Stimulated activated CD4-positive, alpha-beta T cell treated with anti-CD3 and anti-CD28 coated beads, TNF-alpha, amount 100 ng/mL, for 4 hours (primary cell): ENCODE measurements at regions not wholly inside any gene's neighbourhood (a gene's known extent, or its start where the extent isn't known, plus 50 kb on each side); places are given as distances from the start of the nearest gene placed in this dataset.
"Not testable (repeated sequence)": the region's sequence is repeated elsewhere in the genome, so short reads cannot be mapped to it uniquely, and the experiment has no call there.

Experiments
- DNase-seq, 3 experiments: peaks; one replicate each; pipeline ENCODE4 v3.0.0-alpha.2; 2020; ENCODE audit warnings: low read depth in 3 of 3

DNA sequence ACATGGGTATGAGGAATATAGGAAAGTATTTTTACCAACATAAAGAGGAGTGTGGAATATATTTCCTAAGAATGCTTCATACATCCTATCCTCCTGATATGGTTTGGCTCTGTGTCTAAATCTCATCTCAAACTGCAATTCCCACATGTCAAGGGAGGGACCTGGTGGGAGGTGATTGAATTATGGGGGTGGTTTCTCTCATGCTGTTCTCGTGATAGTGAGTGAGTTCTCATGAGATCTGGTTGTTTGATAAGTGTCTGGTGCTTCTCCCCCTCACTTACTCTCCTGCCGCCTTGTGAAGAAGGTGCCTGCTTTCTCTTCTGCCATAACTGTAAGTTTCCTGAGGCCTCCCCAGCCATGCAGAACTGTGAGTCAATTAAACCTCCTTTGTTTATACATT, 62.2 kb upstream of the CYRIA start:
- not testable (repeated sequence) for DNase-seq

DNA sequence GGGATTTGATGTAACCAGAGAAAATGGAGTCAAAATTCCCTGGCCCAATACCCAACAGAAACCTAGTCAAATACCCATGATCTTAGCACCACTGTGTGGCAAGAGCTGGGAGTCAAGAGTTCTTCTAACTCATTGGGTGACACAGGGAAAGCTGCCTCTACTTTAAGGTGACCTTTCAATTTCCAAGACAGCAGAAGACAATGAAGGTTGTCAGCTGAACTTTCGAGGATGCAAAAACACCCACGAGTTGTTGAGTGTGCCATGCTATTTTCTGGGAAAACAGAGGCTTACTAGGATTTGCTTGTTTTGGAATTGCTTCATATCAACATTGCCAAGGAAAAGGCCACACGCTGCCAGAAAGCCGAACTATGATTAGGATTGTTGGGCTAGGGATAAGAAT, 61.6 kb upstream of the CYRIA start:
- DNase-seq, result no peak

DNA sequence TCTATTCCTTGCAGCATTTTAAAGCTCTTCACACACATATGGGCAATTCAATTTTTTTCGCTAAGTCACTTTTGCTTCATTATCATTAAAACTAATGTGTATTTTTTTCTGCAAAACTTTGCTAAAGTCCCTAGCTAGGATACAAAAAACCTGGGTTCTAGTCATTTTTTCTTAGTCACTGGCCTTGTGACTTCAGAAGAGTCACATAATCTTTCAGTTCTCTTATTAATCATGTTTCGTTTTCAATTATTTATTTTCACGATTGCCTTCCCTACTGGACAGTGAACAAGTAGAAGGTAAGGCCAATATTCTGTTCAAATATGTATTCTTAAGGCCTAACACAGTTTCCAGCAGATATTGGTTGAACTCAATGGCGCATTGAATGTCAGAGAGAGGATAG, 60.9 kb upstream of the CYRIA start:
- DNase-seq, result no peak

DNA sequence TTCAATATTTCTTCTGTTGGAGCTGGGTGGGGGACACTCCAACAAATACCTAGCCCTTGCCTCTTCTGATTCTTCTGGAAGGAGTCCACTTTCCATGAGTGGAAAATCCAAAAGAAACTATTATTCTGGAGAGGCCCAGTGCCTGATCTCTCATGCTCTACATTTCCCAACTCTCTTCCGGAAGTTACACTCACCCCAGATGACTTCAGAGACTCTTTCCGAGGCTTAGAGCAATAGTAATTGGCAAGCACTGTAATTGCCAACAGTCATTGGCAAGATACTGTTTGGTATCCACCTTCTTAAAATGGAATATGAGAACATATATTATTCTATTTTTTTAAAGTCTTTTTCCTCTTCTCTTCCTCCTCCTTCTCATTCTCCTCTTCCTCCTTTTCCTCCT, 60.5 kb upstream of the CYRIA start:
- DNase-seq, result no peak

DNA sequence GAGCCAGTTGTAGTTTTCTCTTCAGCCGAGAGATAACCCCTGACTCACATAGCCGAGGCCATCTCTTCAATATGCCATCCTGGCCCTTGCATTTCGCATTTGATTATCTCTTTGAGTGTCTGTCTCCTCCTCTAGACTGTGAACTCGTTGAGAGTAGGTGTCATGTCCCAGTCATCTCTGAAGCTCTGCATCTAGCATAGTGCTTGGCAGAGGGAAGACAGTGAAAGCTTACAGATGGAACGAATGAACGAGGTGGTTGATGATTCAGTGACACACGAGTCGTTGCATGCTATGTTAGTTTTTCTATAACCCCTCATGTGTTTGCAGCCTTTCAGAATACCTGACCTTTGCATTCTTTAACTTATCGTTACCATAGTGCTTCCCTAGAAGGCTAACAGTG, 59.9 kb upstream of the CYRIA start:
- no peak for DNase-seq

DNA sequence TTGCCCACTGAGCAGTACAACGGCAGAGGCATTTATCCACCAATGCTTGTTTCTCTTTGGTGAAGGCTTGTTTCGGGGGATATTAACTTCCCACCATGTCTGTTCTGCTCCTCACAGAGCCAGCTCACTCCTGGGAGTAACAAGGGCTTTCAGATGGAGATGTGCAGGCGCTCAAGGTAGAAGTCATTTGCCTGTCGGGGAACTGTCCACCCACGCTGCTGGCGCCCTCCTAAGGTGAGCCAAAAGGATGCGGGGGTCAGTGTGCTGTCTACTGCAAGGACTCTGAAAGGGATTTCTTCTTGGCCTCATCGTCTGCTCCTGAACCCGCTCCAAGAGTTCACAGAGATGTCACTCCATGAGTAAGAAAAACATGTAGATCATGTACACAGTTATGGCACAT, 57.0 kb upstream of the CYRIA start:
- no peak for DNase-seq

DNA sequence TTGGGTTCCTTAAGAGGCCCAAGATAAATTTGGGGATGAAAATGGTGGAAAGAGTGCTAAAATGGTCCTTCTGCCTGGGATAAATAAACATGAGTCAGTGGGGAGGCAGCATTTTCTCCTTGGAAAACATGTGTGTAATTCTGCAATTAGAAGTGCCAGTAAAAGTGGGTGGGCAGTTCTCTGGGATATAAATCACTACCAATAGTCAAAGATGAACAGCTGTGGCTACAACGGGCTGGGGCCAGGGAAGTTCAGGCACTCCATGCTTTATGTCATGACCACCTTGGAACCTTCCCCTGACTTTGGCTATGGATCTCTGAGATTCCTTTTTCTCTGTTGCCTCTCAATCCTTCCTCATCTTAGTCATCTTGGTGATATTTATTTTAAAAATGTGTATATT, 56.5 kb upstream of the CYRIA start:
- DNase-seq, result no peak

DNA sequence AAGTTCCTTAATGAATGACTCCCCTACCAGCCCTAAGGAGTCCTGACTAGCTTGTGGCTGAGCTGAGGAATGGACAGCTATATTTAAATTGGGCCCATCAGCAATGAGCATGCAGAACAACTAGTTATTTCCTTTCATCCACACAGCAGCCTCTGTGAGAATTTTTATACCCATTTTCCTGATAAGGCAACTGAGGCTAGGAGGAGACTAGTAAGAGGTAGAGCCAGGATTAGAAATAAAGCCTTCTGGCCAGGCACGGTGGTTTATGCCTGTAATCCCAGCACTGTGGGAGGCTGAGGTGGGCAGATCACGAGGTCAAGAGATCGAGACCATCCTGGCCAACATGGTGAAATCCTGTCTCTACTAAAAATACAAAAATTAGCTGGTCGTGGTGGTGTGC, 55.9 kb upstream of the CYRIA start:
- not testable (repeated sequence) for DNase-seq

DNA sequence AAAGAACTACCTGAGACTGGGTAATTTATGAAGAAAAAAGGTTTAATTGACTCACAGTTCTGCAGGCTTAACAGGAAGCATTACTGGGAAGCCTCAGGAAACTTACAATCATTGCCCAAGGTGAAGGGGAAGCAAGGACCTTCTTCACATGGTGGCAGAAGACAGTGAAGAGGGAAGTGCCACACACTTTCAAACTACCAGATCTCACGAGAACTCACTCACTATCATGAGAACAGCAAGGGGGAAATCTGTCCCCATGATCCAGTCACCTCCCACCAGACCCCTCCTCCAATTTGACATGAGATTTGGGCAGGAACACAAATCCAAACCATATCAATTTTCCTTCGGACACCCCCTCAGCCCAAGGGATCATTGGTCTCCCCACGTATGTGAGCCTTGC, 55.1 kb upstream of the CYRIA start:
- DNase-seq, result not testable (repeated sequence)

DNA sequence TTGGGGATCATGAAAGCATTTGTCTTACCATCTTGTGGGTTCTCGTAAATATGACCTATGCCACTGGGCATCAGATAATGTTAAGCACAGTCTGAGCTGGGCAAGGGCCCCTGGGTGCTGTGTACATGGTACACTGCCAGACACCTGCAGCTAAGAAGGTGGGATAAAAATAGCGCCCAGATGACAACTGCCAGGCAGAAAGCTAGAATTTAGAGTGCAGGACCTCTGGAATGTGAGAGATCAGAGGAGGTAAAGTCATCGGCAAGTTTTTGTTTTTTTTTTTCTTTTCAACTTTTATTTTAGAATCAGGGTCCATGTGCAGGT, 53.8 kb upstream of the CYRIA start:
- no peak for DNase-seq

DNA sequence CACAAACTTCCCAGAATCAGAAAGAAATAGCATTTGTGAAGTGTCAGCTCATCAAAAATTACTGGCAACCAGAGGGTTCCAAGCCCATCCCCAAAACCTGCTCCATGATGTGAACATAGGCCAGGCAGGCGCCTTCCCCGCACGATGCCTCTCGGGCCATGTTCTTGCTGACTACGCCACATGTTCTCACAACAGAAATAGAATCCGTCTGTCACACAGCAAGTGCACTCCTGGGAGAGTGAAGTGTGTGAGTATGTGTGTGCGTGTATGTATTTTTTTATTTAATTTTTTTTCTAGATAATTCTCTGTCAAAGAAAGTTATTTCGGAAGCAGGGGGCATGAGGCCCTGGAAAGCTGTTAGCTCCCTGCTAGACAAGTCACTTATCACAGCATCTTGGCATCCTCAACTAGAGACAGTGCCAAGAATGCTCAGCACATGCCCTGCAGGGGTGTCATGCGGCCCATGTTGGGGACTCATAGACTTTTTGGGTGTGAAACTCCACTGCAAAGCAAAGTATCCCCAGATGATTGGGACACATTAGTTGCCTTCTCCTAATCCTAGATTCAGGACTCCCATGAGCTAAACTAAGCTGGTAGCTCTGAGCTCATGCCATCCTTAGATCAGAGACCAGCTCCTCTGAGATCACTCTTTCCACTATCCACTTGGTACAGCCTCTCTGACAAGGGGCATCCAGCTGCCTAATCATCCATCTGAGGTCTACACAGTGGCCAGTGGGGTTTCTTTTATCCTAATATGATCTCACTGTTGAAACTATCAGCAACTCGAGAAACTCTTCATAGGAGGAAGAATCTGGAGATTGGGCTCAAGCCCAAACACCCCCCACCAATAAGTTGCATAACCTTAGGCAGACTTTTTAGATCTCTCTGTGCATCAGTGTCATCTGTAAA, 53.2 kb upstream of the CYRIA start:
- no peak for DNase-seq

DNA sequence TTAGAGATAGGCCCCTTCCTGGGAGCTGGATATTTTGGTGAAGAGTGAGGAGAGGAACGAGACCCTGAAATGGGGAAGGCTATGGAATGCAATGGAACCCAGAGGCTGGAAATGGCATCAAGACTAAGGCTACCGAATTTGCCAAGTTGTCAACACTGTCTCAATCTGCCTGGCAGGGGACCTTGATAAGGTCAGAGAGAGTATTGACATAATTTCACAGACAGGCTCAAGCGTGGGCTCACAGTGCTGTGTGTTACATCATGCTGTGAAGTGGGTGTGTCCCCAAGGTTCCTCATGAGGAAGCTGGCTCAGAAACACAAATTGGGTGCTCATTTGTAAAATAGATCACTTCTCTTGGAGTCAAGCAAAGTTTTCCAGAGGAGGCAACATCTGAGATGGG, 51.8 kb upstream of the CYRIA start:
- DNase-seq, result no peak

DNA sequence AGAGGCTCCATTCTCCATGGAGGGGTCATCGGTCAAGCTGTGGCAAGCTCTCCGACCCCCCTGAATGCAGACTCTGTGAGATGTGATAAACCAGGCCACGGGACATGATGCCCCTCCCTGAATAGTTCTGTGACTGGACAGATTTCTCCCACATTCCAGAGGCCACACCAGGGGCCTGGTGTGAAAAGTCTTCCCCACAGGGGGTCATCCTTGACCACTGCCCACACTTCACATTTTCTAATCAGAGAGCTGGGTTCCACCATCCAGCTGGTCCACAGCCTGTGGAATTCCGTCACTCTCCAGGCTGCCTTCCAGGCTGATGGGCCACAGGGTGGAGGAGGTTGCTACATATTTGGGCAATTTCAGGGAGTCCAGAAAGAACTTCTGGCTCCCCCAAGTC, 51.3 kb upstream of the CYRIA start:
- DNase-seq, result no peak

DNA sequence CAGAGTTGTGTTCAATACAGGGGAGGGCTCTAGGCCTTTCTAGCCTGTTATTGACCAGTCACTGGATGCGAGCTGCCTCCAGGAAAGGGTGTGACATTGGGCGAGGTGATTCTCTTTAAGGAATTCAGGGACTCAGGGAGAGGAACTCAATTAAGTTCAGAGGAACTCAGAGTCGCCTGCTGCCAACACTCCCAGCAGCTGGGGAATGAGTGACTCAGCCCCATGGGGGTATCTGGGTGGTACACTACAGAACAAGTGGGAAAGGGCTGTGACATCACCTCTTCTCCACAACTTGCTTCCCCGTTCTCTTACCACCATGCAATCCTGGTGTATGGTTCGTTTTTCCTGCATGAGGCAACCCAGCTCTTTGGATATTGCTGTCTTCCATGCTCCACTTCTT, 50.4 kb upstream of the CYRIA start:
- no peak for DNase-seq
